MM.1S (cell line): ENCODE measurements at regions not wholly inside any gene's neighbourhood (a gene's known extent, or its start where the extent isn't known, plus 50 kb on each side); places are given as distances from the start of the nearest gene placed in this dataset.

Experiments used
- DNase-seq: peaks from one replicate; pipeline ENCODE4 v3.0.0-alpha.2; 2015
- H2AFZ ChIP-seq: fragments of 300-600 bp; sonication (generic); 2 replicates; pipeline ENCODE4 v1.6.0; 2016; ENCODE audit warnings: antibody characterized with exemption, low read length
- H3F3A ChIP-seq: fragments of 300-600 bp; sonication (generic); 2 replicates; pipeline ENCODE4 v1.6.1; 2016; ENCODE audit warnings: mild to moderate bottlenecking, antibody characterized with exemption, low read length, moderate library complexity, mixed read lengths; ENCODE audit not compliant: insufficient read depth
- H3K27ac ChIP-seq: fragments of 300-600 bp; sonication (generic); 2 replicates; pipeline ENCODE4 v1.5.1; 2016; ENCODE audit warnings: mild to moderate bottlenecking, low read length
- H3K27me3 ChIP-seq: fragments of 300-600 bp; sonication (generic); replicated peaks from 2 replicates; pipeline ENCODE4 v1.6.0; 2016; ENCODE audit warnings: low read length; ENCODE audit not compliant: insufficient read depth
- H3K36me3 ChIP-seq: fragments of 300-600 bp; sonication (generic); replicated peaks from 2 replicates; pipeline ENCODE4 v1.6.1; 2016; ENCODE audit warnings: mild to moderate bottlenecking, low read length, mixed read lengths; ENCODE audit not compliant: insufficient read depth
- H3K4me1 ChIP-seq: fragments of 300-600 bp; sonication (generic); 2 replicates; pipeline ENCODE4 v1.6.1; 2016; ENCODE audit warnings: low read length, mixed read lengths
- H3K4me2 ChIP-seq: fragments of 300-600 bp; sonication (generic); 2 replicates; pipeline ENCODE4 v1.6.0; 2016; ENCODE audit warnings: low read depth, low read length
- H3K4me3 ChIP-seq: fragments of 300-600 bp; sonication (generic); 2 replicates; pipeline ENCODE4 v1.5.1; 2016; ENCODE audit warnings: low read length, mixed read lengths
- H3K79me2 ChIP-seq: fragments of 300-600 bp; sonication (generic); 2 replicates; pipeline ENCODE4 v1.6.1; 2016; ENCODE audit warnings: mixed run types, low read length, mixed read lengths
- H3K9ac ChIP-seq: fragments of 300-600 bp; sonication (generic); 2 replicates; pipeline ENCODE4 v1.6.1; 2016; ENCODE audit warnings: low read length, mixed read lengths
- H3K9me2 ChIP-seq: fragments of 300-600 bp; sonication (generic); replicated peaks from 2 replicates; pipeline ENCODE4 v1.6.1; 2016; ENCODE audit warnings: mild to moderate bottlenecking, low read length, mixed read lengths; ENCODE audit not compliant: insufficient read depth
- H3K9me3 ChIP-seq: fragments of 300-600 bp; sonication (generic); replicated peaks from 2 replicates; pipeline ENCODE4 v1.6.1; 2016; ENCODE audit warnings: mild to moderate bottlenecking, low read length, mixed read lengths; ENCODE audit not compliant: insufficient read depth
- H4K20me1 ChIP-seq: fragments of 300-600 bp; sonication (generic); 2 replicates; pipeline ENCODE4 v1.6.1; 2016; ENCODE audit warnings: mild to moderate bottlenecking, low read length, moderate library complexity, mixed read lengths; ENCODE audit not compliant: insufficient read depth
- EZH2 ChIP-seq: fragments of 300-600 bp; sonication (generic); optimal IDR thresholded peaks from 2 replicates; pipeline ENCODE3; 2017; ENCODE audit warnings: low read depth, mild to moderate bottlenecking, antibody characterized with exemption, low read length, mixed read lengths
- EZH2phosphoT487 ChIP-seq: fragments of 300-600 bp; sonication (generic); IDR thresholded peaks from 2 replicates; pipeline ENCODE4 v1.6.1; 2018; ENCODE audit warnings: antibody characterized with exemption, low read length
- TF ChIP-seq, protein P1 (sequence below): fragments of 300-600 bp; sonication (generic); IDR thresholded peaks from 2 replicates; pipeline ENCODE4 v1.5.1; 2016; ENCODE audit warnings: antibody characterized with exemption, low read length, mixed read lengths

DNA sequence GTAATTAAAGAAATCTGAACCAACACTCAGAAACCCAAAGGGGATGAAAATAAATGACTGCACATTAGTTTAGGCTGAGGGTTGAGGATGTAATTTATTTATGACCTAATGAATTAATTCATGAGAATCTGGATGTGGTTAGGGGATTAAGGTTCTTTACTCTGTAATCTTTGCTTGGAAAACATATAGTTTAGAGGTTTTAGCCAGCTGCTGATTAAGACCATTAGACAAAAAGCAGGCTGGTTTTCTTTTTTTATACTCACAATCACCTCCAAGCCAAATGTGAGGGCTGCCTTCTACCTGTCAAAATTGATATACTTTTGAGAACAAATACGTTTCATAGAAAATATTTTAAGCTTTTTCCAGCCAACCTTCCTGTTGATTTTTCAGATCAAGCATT, 2705.8 kb downstream of the PCDH7 start:
- Histone ChIP-seq H4K20me1 (no peaks in the 10 kb centered on the region), H3K9ac (no peak overlapping the region), H3K9me3 (no peaks in the 10 kb centered on the region), H3K36me3 (no peaks in the 10 kb centered on the region), H3K4me1 (no peaks in the 10 kb centered on the region), H3K9me2 (no peaks in the 10 kb centered on the region), H3K79me2 (no peaks in the 10 kb centered on the region), H3F3A (no peaks in the 10 kb centered on the region), H2AFZ (no peak overlapping the region), H3K4me2 (no peak overlapping the region), H3K27me3 (no peaks in the 10 kb centered on the region), H3K27ac (no peak overlapping the region), H3K4me3 (no peak overlapping the region)
- DNase-seq: no peak
- TF ChIP-seq EZH2phosphoT487 (no peak), EZH2 (no peak)
- TF ChIP-seq, protein P1, sequence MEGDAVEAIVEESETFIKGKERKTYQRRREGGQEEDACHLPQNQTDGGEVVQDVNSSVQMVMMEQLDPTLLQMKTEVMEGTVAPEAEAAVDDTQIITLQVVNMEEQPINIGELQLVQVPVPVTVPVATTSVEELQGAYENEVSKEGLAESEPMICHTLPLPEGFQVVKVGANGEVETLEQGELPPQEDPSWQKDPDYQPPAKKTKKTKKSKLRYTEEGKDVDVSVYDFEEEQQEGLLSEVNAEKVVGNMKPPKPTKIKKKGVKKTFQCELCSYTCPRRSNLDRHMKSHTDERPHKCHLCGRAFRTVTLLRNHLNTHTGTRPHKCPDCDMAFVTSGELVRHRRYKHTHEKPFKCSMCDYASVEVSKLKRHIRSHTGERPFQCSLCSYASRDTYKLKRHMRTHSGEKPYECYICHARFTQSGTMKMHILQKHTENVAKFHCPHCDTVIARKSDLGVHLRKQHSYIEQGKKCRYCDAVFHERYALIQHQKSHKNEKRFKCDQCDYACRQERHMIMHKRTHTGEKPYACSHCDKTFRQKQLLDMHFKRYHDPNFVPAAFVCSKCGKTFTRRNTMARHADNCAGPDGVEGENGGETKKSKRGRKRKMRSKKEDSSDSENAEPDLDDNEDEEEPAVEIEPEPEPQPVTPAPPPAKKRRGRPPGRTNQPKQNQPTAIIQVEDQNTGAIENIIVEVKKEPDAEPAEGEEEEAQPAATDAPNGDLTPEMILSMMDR: no peak

DNA sequence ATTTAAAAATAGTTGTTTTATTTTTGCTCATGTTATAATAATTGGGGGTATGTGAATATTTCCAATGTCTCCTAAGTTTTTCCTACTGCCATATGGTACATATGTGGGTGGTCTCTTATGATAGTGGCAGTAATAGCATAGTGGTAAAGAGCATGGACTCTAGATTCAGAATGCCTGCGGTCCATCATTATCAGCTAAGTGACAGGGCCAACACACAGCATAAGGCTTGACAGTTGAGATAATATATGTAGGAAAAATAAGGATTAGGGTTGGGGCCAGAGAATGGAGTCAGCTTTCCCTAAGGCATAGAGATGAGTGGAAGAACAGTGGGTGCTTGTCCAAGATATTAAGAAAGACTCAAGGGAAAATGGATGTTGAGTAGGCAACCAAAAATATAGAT, 2707.5 kb downstream of the PCDH7 start:
- no peak overlapping the region for H3K9ac ChIP-seq
- H3K79me2 ChIP-seq: no peaks in the 10 kb centered on the region
- no peaks in the 10 kb centered on the region for H3F3A ChIP-seq
- H3K4me1 ChIP-seq: no peaks in the 10 kb centered on the region
- no peaks in the 10 kb centered on the region for H3K36me3 ChIP-seq
- no peak overlapping the region for H3K4me2 ChIP-seq
- no peak overlapping the region for H3K27ac ChIP-seq
- no peaks in the 10 kb centered on the region for H4K20me1 ChIP-seq
- no peak for DNase-seq
- H3K4me3 ChIP-seq: no peak overlapping the region
- H2AFZ ChIP-seq: no peak overlapping the region
- H3K9me2 ChIP-seq: no peaks in the 10 kb centered on the region
- no peaks in the 10 kb centered on the region for H3K9me3 ChIP-seq
- no peaks in the 10 kb centered on the region for H3K27me3 ChIP-seq
- TF ChIP-seq EZH2 (no peak), EZH2phosphoT487 (no peak)

DNA sequence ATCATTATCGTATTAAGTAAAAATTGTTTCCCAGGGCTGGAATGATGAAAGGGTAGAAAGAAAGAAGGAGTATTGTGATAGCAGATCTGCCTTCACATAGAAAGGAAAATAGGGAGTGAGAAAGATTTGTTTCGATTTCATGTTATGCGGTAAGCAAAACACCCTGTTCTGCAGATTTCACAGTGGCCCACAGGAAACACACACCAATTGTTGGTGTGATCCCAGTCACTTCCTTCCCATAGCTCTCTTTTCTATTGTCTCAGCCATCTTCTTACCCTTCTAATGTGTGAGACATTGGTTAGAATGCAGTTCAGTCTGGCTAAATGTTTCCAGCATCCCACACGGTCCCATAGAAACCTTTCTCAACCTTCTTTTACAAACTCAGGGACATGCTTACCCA, 2709.8 kb downstream of the PCDH7 start:
- TF ChIP-seq EZH2phosphoT487 (no peak), EZH2 (no peak)
- TF ChIP-seq, protein P1: no peak
- Histone ChIP-seq H3K79me2 (no peaks in the 10 kb centered on the region), H2AFZ (peak overlapping the region; percentile 14; the same call in 1 of the 2 replicates), H3K4me3 (no peak overlapping the region), H3K27me3 (no peaks in the 10 kb centered on the region), H3K27ac (no peak overlapping the region), H4K20me1 (no peaks in the 10 kb centered on the region), H3K9ac (no peak overlapping the region), H3K36me3 (no peaks in the 10 kb centered on the region), H3K9me3 (no peaks in the 10 kb centered on the region), H3K4me1 (no peaks in the 10 kb centered on the region), H3F3A (no peaks in the 10 kb centered on the region), H3K4me2 (no peak overlapping the region), H3K9me2 (no peaks in the 10 kb centered on the region)
- DNase-seq: peak; percentile 51

- H2AFZ ChIP-seq: no peak overlapping the region
- DNase-seq: no peak
- H3K9me2 ChIP-seq: no peaks in the 10 kb centered on the region
- H3F3A ChIP-seq: no peaks in the 10 kb centered on the region
- TF ChIP-seq, protein P1: no peak
- TF ChIP-seq EZH2phosphoT487 (no peak), EZH2 (no peak)
- H3K9me3 ChIP-seq: no peaks in the 10 kb centered on the region
- no peaks in the 10 kb centered on the region for H3K79me2 ChIP-seq
- no peak overlapping the region for H3K4me3 ChIP-seq
- H3K27ac ChIP-seq: no peak overlapping the region
- no peaks in the 10 kb centered on the region for H3K4me1 ChIP-seq
- H3K27me3 ChIP-seq: no peaks in the 10 kb centered on the region
- no peaks in the 10 kb centered on the region for H4K20me1 ChIP-seq
- H3K9ac ChIP-seq: no peak overlapping the region
- no peaks in the 10 kb centered on the region for H3K36me3 ChIP-seq
- H3K4me2 ChIP-seq: no peak overlapping the region
Observed at GRCh38 chr4:33437406-33437805, 2717.2 kb downstream of the PCDH7 start.
